OCI-LY7 (cell line): ENCODE measurements at regions not wholly inside any gene's neighbourhood (a gene's known extent, or its start where the extent isn't known, plus 50 kb on each side); places are given as distances from the start of the nearest gene placed in this dataset.

Source experiments
- CTCF ChIP-seq: fragments of 200-600 bp; sonication (generic); conservative IDR thresholded peaks from 2 replicates; pipeline ENCODE4 v1.5.1; 2014; ENCODE audit warnings: mild to moderate bottlenecking, antibody characterized with exemption, low read length, moderate library complexity, mixed read lengths
- EZH2phosphoT487 ChIP-seq: fragments of 200-600 bp; sonication (generic); IDR thresholded peaks from 2 replicates; pipeline ENCODE4 v1.6.1; 2018; ENCODE audit warnings: low read depth, borderline replicate concordance, mild to moderate bottlenecking, mixed run types, antibody characterized with exemption, low read length, moderate library complexity, mixed read lengths

GRCh38 chr5:67887748-67888161 is 327.8 kb upstream of the PIK3R1 start:
- TF ChIP-seq CTCF, result no peak
- no peak for TF ChIP-seq EZH2phosphoT487
